NOMO-1 (cell line): ENCODE measurements at regions not wholly inside any gene's neighbourhood (a gene's known extent, or its start where the extent isn't known, plus 50 kb on each side); places are given as distances from the start of the nearest gene placed in this dataset.
"Not testable (repeated sequence)": the region's sequence is repeated elsewhere in the genome, so short reads cannot be mapped to it uniquely, and the experiment has no call there.

ENCODE experiments used
- DNase-seq, 2 experiments: peaks; one replicate each; lab custom pipeline; 2025; ENCODE audit not compliant: unreplicated experiment in 2 of 2; lab: John Stamatoyannopoulos, UW

DNA sequence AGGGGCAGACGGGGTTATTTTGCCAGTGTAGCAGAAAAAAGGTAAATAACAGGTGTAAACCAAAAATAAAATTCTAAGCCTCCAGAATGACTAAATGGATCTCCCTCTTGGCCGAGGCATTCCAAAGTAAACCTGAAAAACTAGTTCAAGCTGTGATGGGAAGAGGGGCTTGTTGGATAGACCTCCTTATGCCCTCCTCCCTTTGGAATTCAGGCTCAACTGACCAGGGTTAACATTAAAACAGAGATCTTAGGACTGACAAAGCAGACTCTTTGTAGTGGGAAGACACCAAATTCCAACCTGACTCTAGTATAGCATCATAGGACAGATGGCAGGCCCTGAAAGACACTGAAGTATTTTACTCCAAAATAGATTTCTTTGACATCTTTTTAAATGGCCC lies 113.8 kb upstream of the ITGB1 start:
- DNase-seq = no peak

GRCh38 chr10:33070101-33070500 lies 112.1 kb upstream of the ITGB1 start:
- no peak for DNase-seq

GRCh38 chr10:33067917-33068316 lies 109.9 kb upstream of the ITGB1 start:
- DNase-seq = no peak

DNA sequence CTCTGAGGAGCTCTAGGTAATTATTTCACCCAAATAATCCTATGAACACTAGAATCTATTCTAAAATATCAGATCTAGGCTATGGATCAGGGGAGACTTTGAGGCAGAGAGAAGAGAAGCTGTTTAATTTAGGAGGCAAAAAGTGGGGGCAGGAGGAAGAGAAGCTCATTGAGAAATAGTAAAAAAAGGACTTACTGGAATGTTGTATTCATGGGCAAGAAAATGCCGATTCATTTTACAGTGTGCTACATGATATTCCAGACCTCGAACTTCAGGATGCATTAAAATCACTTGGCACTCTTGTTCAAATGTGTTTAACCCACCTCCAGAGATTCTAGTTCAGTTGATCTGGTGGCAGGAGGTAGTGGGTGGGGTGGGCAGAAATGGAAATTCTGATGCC lies 109.5 kb upstream of the ITGB1 start:
- DNase-seq = no peak

GRCh38 chr10:33066558-33067236 lies 108.7 kb upstream of the ITGB1 start:
- DNase-seq = no peak

DNA sequence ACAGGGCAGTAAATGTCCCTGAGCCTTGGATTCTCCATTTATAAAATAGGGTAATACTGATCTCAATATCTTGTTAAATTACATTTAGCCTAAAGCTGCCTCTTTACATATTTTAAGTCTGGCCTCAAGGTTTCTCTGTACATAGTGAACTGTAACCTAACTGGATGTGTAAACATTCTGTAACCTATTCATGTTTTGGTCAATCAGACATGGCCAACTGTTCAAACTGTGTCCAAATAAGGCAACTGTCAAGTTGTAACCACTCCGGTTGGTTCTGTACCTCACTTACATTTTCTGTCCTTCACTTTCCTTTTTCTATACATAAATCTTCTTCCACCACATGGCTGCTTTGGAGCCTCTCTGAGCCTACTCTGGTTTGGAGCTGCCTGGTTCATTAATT lies 107.1 kb upstream of the ITGB1 start:
- no peak for DNase-seq

DNA sequence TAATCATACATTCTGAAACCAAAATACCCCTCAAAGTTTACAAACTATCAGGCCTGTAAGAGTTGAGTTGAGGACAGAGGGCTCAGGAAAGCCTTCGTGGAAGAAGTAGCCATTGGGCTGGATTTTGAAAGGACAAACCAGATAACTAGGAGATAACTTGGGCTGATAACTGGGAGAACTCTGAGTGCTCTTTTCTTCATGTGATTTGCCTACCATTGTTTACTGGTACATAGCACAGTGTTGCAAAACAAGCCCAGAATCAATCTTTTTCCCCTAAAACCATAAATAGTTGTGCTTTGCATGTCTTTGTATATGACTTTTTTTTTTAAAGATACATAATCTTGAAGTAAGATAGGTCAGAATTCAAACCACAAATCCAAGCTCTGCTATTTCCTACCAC lies 106.7 kb upstream of the ITGB1 start:
- no peak for DNase-seq

- DNase-seq = no peak
These were observed 99.6 kb upstream of the ITGB1 start for GRCh38 chr10:33057620-33058019.

DNA sequence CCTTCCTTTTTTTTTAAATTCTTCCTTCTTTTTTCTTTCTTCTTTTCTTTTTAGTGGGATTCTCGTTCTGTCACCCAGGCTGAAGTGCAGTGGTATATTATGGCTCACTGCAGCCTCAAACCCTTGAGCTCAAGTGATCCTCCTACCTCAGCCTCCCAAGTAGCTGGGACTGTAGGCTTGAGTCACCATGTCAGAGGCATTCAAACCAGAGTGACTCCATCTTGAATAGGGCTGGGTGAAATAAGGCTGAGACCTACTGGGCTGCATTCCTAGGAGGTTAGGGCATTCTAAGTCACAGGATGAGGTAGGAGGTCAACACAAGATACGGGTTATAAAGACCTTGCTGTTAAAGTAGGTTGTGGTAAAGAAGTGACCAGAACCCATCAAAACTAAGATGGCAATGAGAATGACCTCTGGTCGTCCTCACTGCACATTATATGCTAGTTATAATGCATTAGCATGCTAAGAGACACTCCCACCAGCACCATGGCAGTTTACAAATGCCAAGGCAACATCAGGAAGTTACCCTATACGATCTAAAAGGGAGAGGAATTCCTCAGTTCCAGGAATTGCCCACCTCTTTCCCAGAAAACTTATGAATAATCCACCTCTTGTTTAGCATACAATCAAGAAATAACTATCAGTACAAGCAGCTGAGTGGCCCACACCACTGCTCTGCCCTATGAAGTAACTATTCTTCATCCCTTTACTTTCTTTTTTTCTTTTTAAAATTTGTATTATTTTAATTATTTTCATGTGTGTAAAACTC lies 99.0 kb upstream of the ITGB1 start:
- DNase-seq = no peak

- no peak for DNase-seq
These were observed 97.6 kb upstream of the ITGB1 start for GRCh38 chr10:33055625-33056024.

- no peak for DNase-seq
These were observed 95.1 kb upstream of the ITGB1 start for GRCh38 chr10:33052915-33053810.

GRCh38 chr10:33052263-33052875 lies 94.3 kb upstream of the ITGB1 start:
- DNase-seq = no peak

GRCh38 chr10:33049963-33050920 lies 92.2 kb upstream of the ITGB1 start:
- DNase-seq = not testable (repeated sequence)

- DNase-seq = no peak
These were observed 90.2 kb upstream of the ITGB1 start for GRCh38 chr10:33048223-33048622.

DNA sequence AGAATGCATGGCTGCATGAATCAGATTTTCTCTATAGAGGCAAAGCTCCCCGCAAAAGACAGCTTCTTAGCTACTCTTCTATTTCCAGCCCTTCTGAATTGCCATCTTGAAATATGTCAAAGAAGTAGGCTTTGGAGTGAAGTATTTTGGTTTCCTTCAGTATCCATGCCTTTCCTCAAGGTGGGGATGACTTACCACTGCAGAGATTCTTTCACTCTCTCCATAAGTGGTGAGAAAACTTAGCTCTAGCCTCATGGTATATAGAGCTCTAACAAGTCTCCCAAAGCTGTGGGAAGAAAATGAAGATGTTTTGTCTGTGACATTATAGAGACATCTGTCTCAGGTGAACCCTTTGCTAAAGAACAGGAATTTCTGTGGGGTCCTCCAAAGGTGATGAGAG lies 89.6 kb upstream of the ITGB1 start:
- no peak for DNase-seq

DNA sequence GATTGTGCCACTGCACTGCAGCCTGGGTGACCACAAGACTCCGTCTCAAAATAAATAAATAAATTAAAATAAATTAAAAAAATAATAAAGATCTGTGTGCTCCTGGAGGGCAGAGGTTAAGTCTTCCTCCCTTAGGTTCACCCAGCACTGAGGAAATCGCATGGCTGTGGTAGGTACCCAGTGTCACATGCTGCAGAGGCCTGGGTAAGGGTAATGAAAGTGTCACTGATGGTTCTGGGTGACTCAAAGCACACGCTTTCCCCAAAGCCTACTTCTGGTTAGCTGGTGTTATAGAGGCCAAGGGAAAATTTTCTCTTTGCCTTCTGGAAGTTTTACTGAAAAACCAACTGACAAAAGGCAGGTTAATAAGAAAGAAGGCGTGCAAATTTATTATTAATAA lies 88.8 kb upstream of the ITGB1 start:
- no peak for DNase-seq

GRCh38 chr10:33045421-33045820 lies 87.4 kb upstream of the ITGB1 start:
- no peak for DNase-seq

GRCh38 chr10:33042565-33042964 lies 84.5 kb upstream of the ITGB1 start:
- DNase-seq = no peak

- no peak for DNase-seq
These were observed 83.9 kb upstream of the ITGB1 start for GRCh38 chr10:33041783-33042437.
